Coronary artery (tissue), 2 donors: ENCODE measurements at regions not wholly inside any gene's neighbourhood (a gene's known extent, or its start where the extent isn't known, plus 50 kb on each side); places are given as distances from the start of the nearest gene placed in this dataset.

Experiments used
- DNase-seq: peaks from one replicate; pipeline ENCODE4 v3.0.0-alpha.2; 2017; ENCODE audit warnings: low spot score
- H3K27ac ChIP-seq, 2 donors: fragments of 200-600 bp; sonication (generic); one replicate each; pipeline ENCODE4 v1.5.1; 2016 to 2019
- H3K4me3 ChIP-seq: fragments of 200-600 bp; sonication (generic); 2 replicates; pipeline ENCODE4 v1.5.1; 2016; ENCODE audit warnings: mild to moderate bottlenecking, moderate library complexity
- CTCF ChIP-seq: fragments of 200-600 bp; sonication (generic); IDR thresholded peaks from one replicate; pipeline ENCODE4 v1.5.1; 2019; ENCODE audit warnings: antibody characterized with exemption

DNA sequence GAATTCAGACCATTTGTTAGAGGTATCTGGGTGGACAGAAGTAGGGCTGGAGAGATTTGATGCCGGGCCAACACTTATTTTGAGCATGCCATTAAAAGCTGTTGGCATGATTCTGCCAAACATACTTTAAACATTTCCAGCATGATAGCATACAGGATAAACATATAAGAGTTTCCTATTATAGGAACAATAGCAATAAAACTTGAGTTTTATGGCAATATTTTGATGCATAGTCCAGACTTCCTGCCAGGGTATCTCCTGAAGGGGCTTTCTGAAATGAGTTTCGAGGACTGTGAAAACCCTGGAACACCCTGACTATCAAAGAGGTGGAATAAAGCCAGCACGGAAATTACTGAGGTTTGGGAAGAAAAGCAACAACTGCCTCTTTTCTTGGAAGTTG, 1398.0 kb upstream of the NXPH2 start:
- DNase-seq = no peak
- H3K4me3 ChIP-seq = peak overlapping the region; percentile 6
- TF ChIP-seq CTCF = no peak
- H3K27ac ChIP-seq = no peak overlapping the region

GRCh38 chr2:140177086-140177485, 1396.9 kb upstream of the NXPH2 start:
- DNase-seq = no peak
- no peak overlapping the region for H3K27ac ChIP-seq
- TF ChIP-seq CTCF = no peak
- no peak overlapping the region for H3K4me3 ChIP-seq

DNA sequence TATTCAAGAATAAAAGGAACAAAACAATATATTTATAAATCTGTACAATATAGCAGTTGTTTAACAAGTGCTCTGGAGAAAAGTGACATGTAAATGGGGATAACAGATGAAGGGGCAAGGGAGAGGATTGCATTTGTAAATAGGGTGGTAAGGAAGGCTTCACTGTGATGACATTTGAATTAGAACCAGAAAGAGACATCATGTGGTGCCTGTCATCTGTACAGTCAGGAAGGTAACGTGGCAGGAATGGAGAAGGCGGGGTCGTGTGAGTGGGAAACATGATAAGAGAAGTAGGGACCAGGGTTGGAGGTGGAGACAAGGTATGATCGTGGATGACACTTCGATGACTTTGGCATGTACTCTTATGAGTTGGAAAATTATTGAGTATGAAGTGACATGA, 1393.6 kb upstream of the NXPH2 start:
- no peak for DNase-seq
- Histone ChIP-seq H3K27ac (no peak overlapping the region), H3K4me3 (no peak overlapping the region)
- TF ChIP-seq CTCF = no peak

GRCh38 chr2:140164449-140164848, 1384.3 kb upstream of the NXPH2 start:
- DNase-seq = no peak
- no peak for TF ChIP-seq CTCF
- no peak overlapping the region for H3K4me3 ChIP-seq
- H3K27ac ChIP-seq = no peak overlapping the region

GRCh38 chr2:140158259-140158658, 1378.1 kb upstream of the NXPH2 start:
- Histone ChIP-seq H3K4me3 (no peak overlapping the region), H3K27ac (no peak overlapping the region)
- no peak for DNase-seq
- TF ChIP-seq CTCF = no peak

DNA sequence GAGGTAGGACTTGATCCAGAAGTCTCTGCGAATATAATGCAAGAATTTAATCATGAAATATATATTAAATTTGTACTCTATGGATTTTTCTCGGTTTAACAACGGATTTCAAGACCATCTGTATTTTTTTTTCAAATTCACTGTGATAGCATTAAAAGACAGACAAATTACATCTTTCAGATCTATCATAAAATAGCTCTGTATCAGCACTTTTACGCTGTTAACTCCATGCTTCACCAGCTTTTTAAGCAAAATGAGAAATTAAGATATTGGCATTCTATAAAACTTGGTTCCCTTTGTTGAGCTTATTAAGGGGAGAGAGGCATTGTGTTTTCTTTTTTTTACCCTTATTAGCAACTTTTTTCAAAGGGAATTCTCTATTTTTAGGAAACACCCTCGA, 1377.6 kb upstream of the NXPH2 start:
- Histone ChIP-seq H3K4me3 (no peak overlapping the region), H3K27ac (no peak overlapping the region)
- DNase-seq = no peak
- TF ChIP-seq CTCF = no peak

DNA sequence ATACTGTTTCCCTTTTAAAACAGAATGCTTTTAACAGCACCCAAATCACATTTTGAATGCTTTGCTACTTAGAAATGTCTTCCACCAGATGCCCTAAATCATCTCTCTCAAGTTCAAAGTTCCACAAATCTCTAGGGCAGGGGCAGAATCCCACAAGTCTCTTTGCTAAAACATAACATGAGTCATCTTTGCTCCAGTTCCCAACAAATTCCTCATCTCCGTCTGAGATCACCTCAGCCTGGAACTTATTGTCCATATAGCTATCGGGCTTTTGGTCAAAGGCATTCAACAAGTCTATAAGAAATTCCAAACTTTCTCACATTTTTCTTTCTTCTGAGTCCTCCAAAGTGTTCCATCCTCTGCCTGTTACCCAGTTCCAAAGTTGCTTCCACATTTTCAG, 1374.5 kb upstream of the NXPH2 start:
- H3K27ac ChIP-seq = no peak overlapping the region
- H3K4me3 ChIP-seq = no peak overlapping the region
- TF ChIP-seq CTCF = no peak
- no peak for DNase-seq
